ENCODE measurements at regions not wholly inside any gene's neighbourhood (a gene's known extent, or its start where the extent isn't known, plus 50 kb on each side); places are given as distances from the start of the nearest gene placed in this dataset.

DNA sequence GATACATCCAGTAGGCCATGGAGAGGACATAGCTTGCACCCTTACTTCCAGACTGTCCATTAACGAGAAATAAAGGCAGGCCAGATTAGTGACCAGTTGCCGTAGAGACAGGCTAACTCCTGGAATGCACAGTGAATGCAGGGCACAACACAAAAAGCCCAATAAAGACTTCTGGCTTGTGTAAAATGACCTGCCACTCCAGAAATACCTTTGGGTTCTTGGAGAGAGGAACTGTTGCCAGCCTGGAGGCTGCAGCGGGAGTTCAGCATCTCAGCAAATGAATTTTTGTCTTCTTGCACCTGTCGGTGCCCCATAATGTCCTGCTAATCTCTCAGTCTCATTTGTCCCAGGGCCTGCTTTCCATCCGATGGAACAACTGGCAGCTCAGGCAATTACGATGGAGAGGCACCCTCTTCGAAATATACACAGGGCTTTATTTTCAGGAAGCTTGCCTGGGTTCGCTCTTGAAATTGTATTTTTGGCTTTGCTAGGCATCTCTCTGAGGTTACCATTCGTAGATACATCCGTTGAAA, 538.8 kb upstream of the ZNF462 start:
- no peak overlapping the region for H3K4me3 ChIP-seq (ENCODE audit: low read length)
- no peak for DNase-seq (ENCODE audit: low read depth)
- TF ChIP-seq, protein P1, sequence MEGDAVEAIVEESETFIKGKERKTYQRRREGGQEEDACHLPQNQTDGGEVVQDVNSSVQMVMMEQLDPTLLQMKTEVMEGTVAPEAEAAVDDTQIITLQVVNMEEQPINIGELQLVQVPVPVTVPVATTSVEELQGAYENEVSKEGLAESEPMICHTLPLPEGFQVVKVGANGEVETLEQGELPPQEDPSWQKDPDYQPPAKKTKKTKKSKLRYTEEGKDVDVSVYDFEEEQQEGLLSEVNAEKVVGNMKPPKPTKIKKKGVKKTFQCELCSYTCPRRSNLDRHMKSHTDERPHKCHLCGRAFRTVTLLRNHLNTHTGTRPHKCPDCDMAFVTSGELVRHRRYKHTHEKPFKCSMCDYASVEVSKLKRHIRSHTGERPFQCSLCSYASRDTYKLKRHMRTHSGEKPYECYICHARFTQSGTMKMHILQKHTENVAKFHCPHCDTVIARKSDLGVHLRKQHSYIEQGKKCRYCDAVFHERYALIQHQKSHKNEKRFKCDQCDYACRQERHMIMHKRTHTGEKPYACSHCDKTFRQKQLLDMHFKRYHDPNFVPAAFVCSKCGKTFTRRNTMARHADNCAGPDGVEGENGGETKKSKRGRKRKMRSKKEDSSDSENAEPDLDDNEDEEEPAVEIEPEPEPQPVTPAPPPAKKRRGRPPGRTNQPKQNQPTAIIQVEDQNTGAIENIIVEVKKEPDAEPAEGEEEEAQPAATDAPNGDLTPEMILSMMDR (conservative IDR thresholded peaks at IDR 0.05; ENCODE audit: low read depth, low read length), result no peak

DNA sequence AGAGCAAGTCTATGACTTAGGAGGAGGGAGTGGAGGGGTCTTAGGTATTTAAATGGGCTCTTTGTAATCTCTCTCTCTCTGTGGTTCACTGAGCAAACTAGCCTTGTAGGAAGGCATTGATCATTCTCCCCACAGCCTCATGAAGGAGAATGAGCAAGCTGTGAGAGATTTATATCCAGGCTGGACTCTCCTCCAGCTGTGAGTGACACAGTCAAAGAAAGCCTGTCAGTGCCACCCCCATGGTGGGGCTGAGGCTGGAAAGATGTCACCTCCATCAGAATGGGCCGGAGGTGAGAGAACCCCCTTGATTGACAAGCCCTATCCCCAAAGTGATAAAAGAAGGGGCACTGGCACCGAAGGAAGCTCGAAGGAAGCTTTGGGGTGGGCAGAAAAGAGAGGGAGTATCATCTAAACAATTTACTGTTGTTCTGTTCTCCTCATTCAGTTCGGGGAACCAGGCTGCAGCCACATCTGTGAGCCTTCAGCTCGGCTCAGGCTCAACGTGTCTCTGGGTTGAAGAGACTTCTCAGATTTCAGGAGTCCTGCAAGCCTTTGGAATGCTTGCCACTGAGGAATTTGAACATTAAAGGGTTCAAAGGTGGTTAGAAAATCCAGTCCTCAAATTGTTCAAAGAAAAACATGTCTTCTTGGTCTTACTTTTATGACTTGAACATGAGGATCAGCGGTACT, 538.2 kb upstream of the ZNF462 start:
- DNase-seq (ENCODE audit: low read depth), result no peak
- H3K4me3 ChIP-seq (ENCODE audit: low read length), result no peak overlapping the region
- TF ChIP-seq, protein P1 (conservative IDR thresholded peaks at IDR 0.05; ENCODE audit: low read depth, low read length), result no peak

DNA sequence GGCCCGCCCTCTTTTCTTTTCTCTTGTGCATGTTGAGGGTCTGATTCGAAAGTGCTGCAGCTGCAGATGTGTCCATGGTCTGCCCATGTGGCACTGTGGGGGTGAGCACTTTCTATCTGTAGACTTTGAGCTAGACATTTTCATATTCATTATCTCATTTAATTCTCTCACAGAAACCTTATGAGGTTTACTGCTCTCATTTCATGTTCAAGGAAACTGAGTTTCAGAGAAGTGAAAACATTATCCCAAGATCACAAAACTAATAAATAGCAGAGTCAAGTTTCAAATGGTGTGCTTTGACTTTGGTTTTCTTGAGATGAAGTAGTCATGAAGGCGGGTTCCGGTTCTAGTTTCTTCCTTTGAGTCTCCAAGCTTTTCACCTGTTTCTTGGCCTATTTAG, 536.5 kb upstream of the ZNF462 start:
- DNase-seq (ENCODE audit: low read depth), result no peak
- TF ChIP-seq, protein P1 (conservative IDR thresholded peaks at IDR 0.05; ENCODE audit: low read depth, low read length), result no peak
- H3K4me3 ChIP-seq (ENCODE audit: low read length), result no peak overlapping the region

DNA sequence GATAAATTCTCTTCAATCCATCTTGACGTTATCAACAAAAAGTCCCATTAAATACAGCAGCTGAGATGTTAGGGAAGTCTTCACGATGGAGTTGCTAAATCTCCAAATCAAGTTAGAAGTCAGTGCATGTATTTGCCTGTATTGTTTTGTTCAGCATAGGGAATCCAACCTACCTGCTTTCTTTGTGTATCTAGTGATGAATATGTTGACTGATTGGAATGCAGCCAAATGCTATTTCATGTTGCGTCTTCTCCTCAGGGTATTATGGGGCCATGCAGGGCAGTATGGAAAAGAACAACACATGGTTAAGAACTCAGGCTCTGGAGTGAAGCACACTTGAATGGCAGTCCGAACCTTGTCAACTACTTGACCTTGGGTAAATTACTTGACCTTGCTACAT, 529.5 kb upstream of the ZNF462 start:
- H3K4me3 ChIP-seq (ENCODE audit: low read length), result no peak overlapping the region
- TF ChIP-seq, protein P1 (conservative IDR thresholded peaks at IDR 0.05; ENCODE audit: low read depth, low read length), result no peak
- DNase-seq (ENCODE audit: low read depth), result no peak

DNA sequence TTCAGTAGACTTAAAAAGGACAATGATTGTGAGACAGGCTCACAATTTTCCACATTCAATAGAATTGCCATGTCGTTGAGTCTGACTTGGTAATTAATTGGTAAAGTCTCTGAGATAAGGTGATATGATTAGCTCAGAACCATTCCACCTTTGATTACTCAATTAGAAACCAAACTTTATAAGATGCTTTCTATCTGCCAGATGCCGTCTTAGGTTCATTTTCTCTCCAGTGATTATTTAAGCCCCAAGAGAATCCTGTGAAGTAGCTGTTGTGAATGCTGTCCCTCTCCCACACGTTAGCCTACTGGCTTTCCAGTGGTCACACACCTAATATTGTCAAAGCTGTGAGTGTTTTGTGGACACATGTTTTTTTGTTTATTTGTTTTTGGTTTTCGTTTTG, 528.9 kb upstream of the ZNF462 start:
- no peak for DNase-seq (ENCODE audit: low read depth)
- TF ChIP-seq, protein P1 (conservative IDR thresholded peaks at IDR 0.05; ENCODE audit: low read depth, low read length), result no peak
- no peak overlapping the region for H3K4me3 ChIP-seq (ENCODE audit: low read length)

DNA sequence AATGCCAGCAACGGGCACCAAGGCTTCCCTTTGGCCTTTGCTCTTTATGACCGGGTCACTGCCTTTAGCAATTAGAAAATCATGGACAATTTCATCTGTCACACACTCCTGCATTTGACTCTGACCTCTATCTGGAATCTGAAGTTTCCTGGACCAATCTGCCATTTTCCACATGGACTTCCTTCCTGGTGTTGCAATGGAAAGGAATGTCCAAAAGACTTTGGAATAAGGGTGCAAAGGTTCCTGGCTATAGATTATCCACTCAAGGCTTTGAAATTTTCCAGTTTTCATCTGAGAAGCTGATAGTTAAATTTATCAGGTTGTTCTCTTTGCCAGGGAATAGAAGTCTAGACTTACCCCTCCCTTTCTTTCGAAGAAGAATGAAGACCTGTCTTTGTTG, 523.1 kb upstream of the ZNF462 start:
- no peak overlapping the region for H3K4me3 ChIP-seq (ENCODE audit: low read length)
- TF ChIP-seq, protein P1 (conservative IDR thresholded peaks at IDR 0.05; ENCODE audit: low read depth, low read length), result no peak
- DNase-seq (ENCODE audit: low read depth), result no peak

DNA sequence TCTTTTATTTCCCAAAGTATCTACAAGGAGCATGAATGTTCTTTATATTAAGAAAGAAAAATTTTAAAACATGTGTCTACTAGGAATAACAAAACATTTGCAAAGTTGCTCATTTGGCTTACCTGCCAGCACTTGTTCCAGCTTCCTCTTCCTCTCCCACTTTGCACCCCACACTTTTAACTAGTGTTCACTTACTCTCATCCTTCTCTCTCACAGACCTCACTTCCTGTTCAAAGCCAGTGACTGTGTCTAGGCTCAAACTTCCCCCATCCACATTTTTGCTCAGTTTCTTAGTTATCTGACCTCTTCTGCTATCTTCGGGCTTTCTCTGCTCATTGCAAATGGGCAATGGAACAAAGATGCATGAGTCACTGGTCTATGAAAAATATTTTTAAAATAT, 512.2 kb upstream of the ZNF462 start:
- no peak for DNase-seq (ENCODE audit: low read depth)
- TF ChIP-seq, protein P1 (conservative IDR thresholded peaks at IDR 0.05; ENCODE audit: low read depth, low read length), result no peak
- no peak overlapping the region for H3K4me3 ChIP-seq (ENCODE audit: low read length)
